AG09319 (cell line): ENCODE measurements at regions not wholly inside any gene's neighbourhood (a gene's known extent, or its start where the extent isn't known, plus 50 kb on each side); places are given as distances from the start of the nearest gene placed in this dataset.
A peak's percentile ranks its signal among the peaks of the same experiment; 100 is the strongest.

Experiments
- DNase-seq: peaks from one replicate; pipeline ENCODE4 v3.0.0-alpha.2; 2010; ENCODE audit warnings: low read depth; ENCODE audit errors: extremely low read depth
- CTCF ChIP-seq: IDR thresholded peaks from 2 replicates; pipeline ENCODE4 v1.5.1; 2011; ENCODE audit warnings: low read depth, mild to moderate bottlenecking, inconsistent platforms, low read length, moderate library complexity

- no peak for TF ChIP-seq CTCF
- no peak for DNase-seq
Observed at GRCh38 chr4:85362550-85362949, 112.4 kb upstream of the ARHGAP24 start.

DNA sequence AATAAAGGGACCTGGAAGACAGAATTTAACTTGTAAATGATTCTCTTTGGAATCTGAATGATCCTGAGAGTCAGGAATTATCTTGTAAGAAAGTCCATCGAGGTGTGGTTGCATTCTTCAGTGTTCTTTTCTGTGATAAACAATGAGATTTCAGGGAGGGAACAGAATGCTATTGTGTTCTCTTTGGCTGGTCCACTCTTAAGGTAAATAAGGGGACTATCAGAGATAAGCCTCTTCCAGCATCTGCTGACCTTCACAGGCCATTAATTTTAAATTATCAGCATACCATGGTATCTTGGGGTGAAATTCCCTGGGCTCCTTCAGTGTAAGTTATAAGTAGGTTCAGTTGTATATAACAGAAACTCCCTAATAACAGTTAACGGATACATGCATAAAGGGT is 107.1 kb upstream of the ARHGAP24 start:
- DNase-seq = no peak
- TF ChIP-seq CTCF = no peak

DNA sequence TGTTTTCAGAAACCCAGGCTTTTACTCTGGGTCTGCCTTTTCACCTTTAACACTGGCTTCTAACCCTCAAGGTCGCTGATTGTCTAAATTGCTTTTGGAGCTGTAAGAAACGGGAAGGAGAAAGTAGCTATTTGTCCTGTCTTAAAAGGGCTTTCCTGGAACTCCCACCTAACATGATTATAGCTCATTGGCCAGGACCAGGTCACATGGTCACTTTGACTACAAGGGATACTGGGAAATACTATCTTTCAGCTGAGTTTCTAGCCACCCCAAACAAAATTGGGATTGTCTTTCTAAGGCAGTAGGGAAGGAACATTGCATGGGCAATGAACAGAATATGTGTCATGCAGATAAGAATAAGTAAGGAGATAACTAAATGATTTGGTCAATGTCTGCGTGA is 106.7 kb upstream of the ARHGAP24 start:
- no peak for TF ChIP-seq CTCF
- DNase-seq = no peak

DNA sequence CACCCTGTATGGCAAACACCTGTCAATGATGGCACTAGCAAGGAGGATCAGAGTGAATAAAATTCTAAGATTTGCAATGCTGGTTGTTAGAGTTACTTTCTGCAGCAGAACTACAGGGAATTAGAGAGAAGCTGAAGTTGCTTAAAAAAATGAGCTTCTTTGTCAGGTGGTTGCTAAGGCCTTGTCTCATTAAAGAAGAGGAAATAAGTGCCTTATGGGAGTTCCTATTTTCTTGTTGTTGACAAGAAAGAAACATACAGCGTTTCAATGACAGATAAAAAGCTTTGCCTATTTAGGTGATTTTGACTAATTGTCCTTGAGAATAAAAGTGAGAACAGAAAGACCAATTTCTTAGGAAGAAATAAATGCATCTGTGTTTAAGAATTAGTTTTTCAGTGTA is 106.0 kb upstream of the ARHGAP24 start:
- TF ChIP-seq CTCF = no peak
- no peak for DNase-seq

- DNase-seq = no peak
- TF ChIP-seq CTCF = no peak; the same call in 1 of the 2 replicates
Observed at GRCh38 chr4:85369703-85370380, 105.1 kb upstream of the ARHGAP24 start.

DNA sequence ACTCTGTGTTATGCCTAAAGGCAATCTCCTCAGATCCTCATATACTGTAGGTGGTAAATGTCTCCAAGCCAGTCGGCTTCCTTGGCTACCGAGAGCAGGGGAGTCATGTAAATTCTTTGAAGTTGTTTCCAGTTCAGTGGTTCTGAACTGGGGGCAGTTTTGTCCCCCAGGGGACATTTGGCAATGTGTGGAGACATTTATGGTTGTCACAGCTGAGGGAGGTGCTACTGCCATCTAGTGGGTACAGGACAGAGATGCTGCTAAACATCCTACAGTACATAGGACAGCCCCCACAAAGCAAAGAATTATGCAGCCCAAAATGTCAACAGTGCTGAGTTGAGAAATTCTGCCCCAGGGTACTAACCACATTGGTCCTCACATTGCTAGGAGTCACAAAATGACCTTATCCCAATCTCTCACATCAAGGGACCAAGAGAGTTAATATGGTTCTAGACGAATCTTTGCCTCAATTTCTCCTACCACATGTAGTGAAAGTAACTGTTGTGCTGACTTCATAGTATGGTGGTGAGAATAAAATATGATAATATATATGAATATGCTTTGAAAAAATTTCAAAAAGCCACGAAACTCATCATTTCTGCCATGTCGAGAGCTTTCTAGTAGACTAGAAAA is 104.4 kb upstream of the ARHGAP24 start:
- DNase-seq = peak; percentile 5
- peak; percentile 84 for TF ChIP-seq CTCF

GRCh38 chr4:85372966-85373365 is 102.0 kb upstream of the ARHGAP24 start:
- DNase-seq = no peak
- no peak for TF ChIP-seq CTCF
